KBM-7 (cell line): ENCODE measurements at regions not wholly inside any gene's neighbourhood (a gene's known extent, or its start where the extent isn't known, plus 50 kb on each side); places are given as distances from the start of the nearest gene placed in this dataset.

Source experiments
- DNase-seq: peaks from one replicate; pipeline ENCODE4 v3.0.0-alpha.2; 2015
- in situ Hi-C: fragments of 300-500 bp; cut with MboI; formaldehyde crosslinking; loops from 2 replicates; pipeline ENCODE4 v1.14.3; 2020; ENCODE audit warnings: low sequenced_read_pairs, low pct_unique_long_range_greater_than_20kb, mixed read lengths

DNA sequence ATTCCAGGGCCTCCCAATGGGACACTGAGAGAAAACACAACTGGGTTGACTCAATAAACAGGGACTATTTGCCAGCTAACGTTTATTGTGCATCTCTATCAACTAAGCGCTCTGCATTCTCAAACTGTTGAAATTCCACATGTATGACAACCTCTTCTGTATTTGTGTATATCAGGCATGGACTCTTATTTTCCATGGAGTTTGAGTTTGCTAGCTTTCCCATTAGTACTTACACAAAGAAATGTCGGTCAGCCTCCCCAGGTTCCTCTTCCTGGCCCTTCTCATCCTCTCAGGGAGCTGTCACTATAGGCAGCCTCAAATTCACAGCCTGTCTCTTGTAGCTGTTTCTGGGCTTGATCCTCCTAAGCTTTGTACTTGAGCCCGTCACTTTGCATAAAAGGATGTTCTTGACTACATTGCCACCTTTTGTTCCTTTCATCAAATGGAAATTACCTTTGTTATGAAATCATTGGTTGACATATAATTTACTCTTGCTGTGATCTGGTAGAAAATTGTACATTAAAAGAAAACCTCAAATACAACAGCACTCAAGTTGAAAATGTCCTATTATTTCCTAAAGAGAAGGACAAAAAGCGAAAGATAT, 60.0 kb upstream of the NTPCR start:
- DNase-seq = no peak
- in situ Hi-C loops = no loop called here

GRCh38 chr1:232891071-232891470, 59.3 kb upstream of the NTPCR start:
- in situ Hi-C loops = no loop called here
- no peak for DNase-seq

DNA sequence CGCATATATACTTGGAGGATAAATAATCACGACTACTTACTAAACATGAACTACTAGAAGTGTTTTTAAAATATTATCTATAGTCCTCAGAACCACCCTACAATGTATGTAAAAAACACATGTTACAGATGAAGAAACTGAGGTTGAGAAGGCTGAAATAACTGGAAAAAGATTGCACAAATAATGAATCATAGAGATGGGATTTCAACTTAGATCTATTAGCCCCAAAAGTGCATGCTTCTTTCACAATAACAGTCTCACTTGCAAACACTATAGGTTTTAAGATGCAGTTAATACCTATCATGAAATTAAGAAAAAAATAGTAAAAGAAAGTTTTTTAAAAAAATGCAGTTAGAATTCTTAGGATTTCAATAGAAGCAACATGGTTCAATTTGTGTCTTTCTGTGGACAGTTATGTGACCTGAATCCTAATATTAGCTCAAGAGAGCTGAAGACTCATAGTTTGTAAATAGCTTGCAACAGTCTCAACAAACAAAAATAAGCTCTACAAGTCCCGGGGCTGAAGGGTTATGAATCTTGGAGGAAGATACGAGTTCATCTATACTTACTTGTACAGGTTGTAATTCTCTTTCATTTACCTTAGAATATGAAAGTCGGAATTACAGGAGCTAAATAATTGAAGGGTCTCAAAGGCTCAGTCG, 58.6 kb upstream of the NTPCR start:
- no peak for DNase-seq
- in situ Hi-C loops = no loop called here

DNA sequence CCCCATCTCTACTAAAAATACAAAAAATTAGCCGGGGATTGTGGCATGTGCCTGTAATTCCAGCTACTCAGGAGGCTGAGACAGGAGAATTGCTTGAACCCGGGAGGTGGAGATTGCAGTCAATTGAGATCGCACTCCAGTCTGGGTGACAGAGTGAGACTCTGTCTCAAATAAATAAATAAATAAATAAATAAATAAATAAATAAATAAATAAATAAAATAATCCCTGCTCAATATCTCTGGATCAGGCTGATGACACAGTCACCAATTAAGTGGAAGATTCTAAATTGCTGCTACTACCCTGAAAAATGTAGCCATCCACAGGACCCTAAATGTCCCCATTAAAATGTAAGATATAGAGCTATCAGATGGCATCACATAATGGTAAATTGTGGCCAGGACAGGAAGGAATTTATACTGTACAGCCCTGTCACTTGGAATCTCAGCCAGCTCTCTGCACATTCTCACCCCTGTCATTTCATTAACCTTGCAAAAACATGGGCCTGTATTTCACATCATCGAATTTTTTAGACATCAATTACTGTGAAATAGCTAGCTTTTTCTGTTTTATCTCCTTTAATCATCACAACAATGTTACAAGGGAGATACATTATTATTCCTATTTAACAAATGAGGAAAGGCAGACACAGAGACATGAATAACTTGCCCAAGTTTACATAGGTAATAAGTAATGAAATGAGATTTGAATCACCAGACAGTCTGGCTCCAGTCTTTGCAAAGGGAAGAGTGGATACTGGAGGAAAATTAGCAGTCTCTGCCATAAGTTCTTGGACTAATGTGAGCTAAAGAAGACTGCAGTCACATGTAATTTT, 56.7 kb upstream of the NTPCR start:
- DNase-seq = no peak
- in situ Hi-C loops = no loop called here

DNA sequence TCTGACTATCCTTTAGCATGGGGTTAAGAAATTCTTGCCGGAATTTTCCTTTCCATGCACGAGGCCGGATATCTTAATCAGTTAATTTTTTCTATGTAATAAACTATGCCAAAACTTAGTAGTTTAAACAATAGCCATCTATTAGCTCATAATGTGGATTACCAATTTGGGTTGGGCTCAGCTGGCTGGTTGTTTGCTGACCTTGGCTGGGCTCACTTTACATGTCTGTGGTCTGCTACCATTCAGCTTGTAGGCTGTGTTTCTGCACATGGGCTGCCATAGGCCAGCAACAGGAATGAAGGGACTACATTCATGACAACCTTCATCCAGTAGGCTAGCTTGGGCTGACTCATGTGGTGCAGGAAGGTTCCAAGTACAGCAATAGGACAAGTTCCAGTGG, 56.0 kb upstream of the NTPCR start:
- no peak for DNase-seq

GRCh38 chr1:232897949-232898465, 52.4 kb upstream of the NTPCR start:
- DNase-seq = no peak
- in situ Hi-C loops = no loop called here

More for the DNA sequence above, 56.0 kb upstream of the NTPCR start:
- in situ Hi-C loops = no loop called here

DNA sequence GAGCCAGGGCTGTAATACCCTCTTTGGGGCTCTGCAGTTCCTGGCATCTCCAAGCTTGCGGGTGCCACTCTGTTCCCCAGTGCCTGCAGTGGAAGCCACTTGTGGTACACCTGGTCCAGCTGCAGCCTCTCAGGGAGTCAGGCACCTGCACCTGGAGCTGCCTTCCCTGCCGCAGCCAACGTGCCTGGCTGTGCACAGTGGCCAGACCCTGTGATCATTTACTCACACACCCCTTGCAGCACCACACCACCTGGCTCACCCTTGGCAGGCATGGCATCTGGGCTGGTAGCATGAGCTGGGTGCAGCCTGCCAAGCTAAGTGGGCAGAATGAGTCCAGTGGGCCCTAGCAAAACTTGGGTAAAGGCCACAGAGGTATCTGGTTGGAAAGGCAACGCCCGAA, 51.1 kb upstream of the NTPCR start:
- in situ Hi-C loops = no loop called here

GRCh38 chr1:232899839-232900238, 50.6 kb upstream of the NTPCR start:
- DNase-seq = no peak
- in situ Hi-C loops = no loop called here

More for the DNA sequence above, 51.1 kb upstream of the NTPCR start:
- no peak for DNase-seq
